GM21367 (cell line): ENCODE measurements at regions not wholly inside any gene's neighbourhood (a gene's known extent, or its start where the extent isn't known, plus 50 kb on each side); places are given as distances from the start of the nearest gene placed in this dataset.

ENCODE experiments used
- ATAC-seq: cut with Tn5 transposase; IDR thresholded peaks from one replicate; pipeline ENCODE4 v1.9.1; 2021; ENCODE audit not compliant: unreplicated experiment

DNA sequence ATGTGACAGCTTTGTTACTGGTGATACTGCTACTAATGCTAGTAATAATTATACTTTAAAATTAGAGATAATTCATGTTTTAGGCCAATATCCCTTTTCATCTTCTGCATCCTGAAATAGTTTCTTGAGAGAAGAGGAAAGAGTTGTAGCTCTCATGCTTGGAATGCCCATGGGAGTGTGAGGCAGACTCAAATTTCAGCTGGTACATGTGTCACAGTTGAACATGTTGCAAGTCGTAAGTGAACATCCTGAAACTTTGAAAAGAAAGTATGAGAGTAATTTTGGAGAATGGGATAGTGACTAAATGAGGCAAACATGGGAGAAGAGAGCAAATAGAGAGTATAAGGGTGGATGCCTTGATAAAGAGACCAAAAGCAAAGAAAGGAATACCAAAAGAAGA is 168.0 kb downstream of the TMTC3 start:
- no peak for ATAC-seq

DNA sequence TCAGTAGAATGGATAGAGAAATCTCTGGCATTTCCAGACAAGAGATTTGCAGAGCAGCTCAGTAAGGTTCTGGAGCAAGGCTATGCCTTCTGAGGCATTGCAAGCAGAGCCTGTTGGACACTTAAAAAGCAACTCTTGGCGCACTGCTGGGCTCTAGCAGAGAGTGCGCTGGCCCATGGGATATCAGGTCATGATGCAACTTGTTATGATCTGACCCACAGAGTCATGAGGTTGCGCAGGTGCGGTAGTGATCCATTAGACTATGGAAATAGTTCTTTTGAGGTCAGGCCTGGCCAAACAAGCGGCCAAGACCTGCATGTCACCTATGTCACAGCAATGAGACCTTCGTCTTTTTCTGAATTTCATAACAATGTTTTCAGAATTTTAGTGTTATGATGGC is 168.6 kb downstream of the TMTC3 start:
- no peak for ATAC-seq

DNA sequence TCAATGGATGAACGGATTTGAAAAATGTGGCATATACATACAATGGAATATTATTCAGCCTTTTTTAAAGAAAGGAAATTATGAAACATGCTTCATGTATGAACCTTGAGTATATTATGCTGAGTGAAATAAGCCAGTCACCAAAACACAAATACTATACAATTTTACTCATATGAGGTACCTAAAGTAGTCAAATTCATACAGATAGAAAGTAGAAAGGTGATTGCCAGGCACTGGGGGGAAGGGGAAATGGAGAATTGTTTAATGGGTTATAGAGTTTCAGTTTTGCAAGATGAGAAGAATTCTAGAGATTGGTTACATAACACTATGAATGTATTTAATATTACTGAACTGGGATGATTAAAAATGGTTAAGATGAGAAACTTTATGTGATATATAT is 171.4 kb downstream of the TMTC3 start:
- ATAC-seq = peak; percentile 45

DNA sequence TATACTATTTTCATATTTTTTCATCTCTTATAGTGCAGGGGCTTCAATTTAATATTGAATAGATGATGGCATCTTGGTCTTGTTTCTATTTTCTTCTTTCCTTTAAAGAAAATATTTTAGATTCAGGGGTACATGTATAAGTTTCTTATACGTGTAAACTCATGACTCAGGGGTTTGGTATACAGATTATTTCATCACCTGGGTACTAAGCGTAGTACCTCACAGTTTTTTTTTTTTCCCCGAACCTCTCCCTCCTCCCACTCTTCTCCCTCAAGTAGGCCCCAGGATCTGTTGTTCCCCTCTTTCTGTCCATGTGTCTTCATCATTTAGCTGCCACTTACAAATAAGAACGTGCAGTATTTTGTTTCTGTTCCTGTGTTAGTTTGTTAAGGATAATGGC is 172.6 kb downstream of the TMTC3 start:
- no peak for ATAC-seq

DNA sequence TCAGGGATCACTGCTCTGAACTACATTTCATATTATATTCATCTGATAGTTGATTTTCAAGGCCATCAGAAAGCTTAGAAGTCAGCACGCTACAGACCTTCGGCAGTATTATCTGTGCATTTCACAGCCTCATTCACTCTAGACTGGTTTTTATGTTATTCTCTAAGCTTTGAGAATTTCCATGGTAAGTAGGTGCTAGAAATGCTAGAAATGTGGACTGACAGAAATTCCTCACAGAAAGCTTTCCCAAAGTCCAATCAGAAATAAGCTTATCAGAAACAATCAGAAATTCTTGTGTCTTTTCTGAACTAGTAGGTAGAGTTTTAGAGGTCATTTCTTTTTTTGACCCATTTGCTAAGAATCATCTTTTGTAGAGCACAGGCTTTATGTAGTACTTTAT is 176.6 kb downstream of the TMTC3 start:
- no peak for ATAC-seq

DNA sequence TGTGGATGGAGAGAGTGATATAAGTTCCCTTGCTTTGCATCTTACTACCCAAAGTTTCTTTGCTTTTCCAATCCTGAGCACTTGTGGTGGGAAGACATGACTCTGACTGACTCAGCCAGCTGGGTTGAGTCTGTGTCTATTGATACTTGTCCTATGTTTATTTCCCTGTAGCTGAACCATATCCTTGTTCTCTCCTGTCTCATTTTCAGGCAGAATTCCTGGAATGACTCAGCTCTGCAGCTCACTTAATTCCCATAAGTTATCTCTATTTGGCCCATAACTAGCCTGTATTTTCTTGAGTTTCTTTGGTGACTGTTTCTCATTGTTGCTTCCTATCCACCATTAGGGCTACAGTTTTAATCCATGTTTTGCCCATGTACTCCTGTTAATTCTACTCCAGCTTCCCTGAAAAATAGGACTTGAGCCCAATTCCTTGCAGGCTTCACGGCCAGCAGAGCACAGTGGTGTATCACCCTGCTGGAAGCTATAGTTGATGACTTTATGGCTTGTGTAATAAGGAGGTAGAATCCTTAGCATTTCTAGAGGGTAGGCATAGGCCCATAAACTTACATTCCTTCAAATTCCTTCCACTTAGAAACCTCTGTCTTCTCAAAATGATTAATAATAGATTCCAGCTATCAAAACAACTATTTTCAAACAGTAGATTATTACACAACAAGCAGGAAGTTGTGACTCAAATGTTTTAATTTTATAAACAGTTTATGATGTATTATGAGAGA is 183.1 kb downstream of the TMTC3 start:
- ATAC-seq = no peak

DNA sequence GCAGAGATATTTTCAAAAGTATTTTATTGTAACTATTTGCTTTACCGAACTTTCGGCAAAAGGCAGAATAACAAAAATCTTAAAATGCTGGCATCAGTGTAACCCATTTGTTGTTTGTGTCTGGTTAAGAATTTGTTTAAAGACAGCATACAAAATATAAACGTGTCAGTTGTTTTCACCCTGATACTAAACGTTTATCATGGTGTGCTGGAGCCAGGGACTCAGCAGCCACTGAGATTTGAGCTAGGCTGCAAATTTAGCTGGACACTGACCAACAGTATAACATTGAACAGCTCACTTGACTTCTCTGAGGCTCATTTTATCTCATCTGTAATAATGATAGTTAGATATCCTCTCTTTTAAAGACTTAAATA is 183.7 kb downstream of the TMTC3 start:
- ATAC-seq = no peak

DNA sequence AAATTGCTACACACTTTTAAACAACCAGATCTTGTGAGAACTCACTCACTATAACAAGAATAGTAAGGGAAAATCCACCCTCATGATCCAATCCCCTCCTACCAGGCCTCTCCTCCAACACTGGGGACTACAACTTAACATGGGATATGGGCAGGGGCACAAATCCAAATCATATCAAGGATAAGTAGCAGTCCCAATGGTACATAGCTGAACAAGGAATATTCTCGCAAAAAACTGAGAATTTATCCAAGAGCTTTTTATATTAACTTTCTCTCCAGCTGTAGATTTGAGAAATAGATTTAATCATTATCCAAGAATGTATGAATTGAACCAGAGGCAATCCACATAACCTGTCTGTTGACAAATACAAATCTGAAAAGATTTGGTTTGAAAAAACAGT is 185.2 kb downstream of the TMTC3 start:
- no peak for ATAC-seq

DNA sequence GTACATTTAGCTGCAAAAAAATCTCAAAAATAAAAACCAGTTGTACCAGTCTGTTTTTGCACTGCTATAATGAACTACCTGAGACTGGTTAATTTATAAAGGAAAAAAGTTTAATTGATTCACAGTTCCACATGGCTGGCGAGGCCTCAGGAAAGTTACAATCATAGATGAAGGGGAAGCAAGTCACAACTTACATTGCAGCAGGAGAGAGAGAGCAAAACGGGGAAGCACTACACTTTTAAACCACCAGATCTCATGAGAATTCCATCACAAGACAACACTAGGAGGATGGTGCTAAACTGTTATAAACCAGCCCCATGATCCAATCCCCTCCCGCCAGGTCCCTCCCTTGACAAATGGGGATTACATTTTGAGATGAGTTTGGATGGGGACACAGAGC is 186.0 kb downstream of the TMTC3 start:
- no peak for ATAC-seq

DNA sequence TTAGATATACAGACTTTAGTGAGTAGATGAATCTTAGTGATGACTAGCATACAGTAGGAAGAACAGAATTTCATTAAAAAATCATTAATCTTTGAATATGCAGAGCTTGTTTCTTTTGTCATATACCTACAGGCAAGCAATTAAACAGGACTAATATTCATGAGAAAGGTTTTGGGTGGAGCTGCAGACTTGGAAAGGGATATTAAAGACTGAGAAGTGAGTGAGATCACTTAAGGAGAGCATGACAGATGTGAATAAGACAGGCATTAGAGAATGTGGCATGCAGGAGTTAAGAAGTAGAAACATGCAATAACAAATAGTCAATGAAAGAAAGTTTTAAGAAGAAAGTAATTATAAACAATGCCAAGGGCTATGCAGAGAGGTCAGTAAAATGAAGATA is 187.7 kb downstream of the TMTC3 start:
- no peak for ATAC-seq

DNA sequence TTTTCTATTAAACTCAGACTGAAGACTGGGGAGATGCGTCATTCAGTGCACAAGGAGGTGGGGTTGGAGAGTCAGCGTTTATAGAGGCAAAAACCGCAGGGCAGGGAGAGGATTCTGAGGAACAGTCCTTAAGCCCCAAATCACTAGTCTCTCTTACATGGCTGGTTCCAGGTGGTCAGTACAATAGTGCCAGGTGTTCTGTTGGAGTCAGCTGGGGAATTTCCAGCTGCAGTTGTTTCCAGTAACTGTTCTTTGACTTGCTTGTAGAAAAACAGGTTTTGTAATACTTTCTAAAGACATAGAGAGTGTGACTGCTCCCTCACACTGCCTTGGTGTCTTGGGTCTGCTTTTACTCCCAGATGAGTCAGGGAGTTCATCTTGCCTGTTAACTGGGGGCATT is 192.2 kb downstream of the TMTC3 start:
- no peak for ATAC-seq

DNA sequence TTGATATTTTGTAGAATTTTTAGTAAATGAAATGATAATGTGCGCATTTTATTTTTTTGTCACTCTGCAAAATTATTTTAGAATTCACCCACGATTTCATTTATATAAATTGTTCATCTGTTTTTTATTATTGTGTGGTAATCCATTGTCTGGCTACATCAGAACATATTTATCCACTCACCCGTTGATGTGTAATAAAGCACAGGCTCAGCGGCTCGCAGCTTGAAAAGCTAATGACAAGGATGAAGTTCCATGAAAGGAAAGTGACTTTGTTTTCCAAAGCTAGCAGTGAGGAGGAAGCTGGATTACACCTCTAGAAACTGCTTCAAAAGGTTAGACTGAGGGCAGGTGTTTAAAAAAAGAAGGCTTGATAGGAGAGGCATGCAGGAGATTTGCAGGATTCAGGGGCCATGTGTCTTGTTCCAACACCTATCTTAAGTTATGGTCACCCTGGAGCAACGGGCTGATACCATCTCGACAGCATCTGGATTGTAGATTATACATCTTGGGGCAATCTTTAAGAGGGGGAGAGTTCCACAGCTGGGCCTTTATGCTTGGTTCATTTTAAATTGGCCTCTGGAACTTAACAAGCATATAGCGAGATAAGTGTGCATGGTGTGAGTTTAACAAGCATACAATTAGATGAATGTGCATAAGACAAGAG is 194.1 kb downstream of the TMTC3 start:
- ATAC-seq = no peak

DNA sequence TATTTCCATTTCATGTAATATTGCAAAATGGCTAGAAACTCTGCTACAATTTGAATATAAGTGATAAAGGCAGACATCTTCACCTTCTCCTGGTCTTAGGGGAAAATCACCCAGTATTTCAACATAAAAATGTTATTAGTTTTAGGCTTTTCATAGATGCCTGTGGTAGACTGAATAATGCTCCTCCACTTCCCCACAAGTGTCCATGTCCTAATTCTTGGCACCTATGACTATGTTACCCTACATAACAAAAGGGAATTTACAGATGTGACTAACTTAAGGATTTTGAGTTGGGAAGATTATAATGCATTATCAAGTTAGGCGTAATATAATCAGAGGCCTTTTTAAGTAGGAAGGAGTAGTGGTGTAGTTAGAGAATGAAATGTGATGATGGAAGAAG is 196.4 kb downstream of the TMTC3 start:
- ATAC-seq = no peak

DNA sequence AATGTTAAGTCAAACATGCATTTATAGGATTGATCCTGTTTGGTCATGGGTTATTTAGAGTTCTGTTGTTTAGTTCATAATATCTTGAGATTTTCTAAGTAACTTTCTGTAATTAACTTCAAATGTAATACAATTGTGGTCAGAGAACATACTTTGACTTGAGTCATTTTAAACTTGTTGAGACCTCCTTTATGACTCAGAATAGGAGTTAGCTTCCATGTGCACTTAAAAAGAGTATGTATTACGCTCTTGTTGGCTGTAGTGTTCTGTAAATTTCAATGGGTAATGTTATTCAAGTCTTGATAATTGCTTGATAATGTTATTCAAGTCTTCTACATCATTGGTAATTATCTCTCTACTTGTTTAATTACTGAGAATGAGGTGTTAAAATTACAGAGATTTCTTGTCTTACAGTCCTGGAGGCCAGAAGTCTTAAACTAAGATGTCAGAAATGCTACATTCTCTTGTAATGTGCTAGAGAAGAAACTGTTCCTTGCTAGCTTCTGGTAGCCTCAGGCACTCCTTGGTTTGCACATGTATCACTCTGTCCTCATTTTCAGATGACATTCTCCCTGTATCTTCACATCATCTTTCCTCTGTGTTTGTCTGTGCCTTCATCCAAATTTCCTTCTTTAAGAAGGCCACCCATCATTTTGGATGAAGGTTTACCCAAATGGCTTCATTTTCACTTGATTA is 197.3 kb downstream of the TMTC3 start:
- ATAC-seq = no peak

DNA sequence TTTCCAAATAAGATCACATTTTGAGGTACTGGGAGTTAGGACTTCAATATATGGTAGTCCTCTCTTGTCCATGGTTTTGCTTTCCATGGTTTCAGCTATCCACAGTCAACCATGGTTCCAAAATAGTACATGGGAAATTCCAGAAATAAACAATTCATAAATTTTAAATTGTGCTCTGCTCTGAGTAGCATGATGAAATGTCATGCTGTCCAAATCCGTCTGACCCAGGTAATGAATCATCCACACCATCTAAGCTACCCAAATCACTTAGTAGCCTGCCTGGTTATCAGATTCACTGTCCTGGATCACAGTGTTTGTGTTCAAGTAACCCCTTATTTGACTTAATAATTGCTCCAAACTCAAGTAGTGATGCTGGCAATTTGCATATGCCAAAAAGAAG is 197.9 kb downstream of the TMTC3 start:
- no peak for ATAC-seq

DNA sequence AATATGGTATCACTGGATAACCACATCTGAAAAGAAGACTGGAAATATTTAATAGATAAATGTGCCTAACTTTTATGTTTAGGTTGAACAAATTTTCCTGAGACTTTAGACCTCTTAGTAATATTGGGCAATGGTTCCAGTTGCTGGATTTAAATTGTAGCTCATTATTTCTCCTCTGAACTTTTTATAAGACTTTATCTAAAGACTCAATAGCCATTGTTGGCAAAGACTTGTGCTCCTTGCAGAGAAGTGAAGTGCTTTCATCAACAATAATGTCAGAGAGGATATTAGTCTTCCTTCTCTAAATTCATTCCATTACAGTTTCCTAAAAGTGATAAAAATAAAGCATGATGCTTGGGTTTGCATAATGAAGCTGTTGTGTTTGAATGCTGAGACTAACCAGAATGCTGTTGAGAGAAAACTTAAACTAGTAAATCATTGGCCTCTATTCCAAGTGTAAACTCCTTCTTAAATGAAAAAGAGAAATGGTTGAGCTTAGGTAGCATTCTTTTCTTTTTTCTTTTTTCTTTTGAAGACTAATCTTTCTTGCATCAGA is 200.2 kb downstream of the TMTC3 start:
- ATAC-seq = no peak

DNA sequence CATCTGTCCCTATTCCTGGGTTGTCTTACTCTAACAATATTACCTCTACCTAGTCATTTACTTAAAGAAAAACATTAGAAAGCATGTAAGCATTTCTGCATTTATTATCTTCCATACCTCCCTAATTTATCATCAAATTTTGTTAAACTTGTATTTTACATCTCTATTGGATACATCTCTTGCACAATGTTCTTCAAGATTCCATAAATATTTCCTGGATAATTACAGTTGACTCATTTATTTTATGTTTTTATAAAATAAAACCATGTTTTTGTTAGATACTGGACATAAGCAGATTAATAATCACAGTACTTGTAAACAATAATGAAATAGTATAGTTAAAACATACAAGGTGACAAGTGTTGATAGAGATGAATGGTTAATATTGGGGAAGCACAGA is 209.0 kb downstream of the TMTC3 start:
- no peak for ATAC-seq

DNA sequence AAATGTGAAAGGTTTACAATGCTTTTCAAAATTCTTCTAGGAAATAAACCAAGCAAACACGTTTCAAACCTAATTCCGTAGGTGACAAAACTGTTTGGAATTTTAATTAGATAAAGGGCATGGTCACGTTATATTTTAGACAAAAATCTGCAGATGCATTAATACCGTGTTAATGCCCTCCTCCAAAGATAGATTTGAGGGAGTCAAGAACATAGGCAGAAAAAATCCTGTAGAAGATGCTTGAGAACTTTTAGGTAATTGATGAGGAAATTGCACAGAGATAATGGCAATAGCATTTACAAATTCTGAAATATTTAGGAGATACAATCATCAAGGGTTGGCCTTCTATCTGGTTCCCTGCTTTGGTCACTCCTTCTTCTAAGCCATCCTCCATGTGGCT is 212.6 kb downstream of the TMTC3 start:
- no peak for ATAC-seq

DNA sequence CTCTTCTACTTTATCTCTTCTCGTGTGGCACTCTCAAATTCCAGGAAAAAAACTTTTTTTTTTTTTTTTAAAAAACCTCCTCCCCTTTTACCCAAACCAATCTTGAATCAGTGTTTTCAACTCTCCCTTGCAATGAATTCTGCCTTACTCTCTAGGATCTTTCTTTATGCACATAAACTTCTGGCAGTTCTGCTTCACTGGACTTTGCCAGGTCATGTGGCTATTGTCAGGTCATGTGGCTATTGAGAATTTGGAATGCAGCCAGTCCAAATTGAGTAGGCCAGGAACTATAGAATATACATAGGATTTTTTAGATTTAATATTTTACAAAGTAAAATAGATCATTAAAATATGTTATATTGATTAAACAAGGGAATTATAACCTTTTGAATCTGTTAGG is 218.2 kb downstream of the TMTC3 start:
- no peak for ATAC-seq

DNA sequence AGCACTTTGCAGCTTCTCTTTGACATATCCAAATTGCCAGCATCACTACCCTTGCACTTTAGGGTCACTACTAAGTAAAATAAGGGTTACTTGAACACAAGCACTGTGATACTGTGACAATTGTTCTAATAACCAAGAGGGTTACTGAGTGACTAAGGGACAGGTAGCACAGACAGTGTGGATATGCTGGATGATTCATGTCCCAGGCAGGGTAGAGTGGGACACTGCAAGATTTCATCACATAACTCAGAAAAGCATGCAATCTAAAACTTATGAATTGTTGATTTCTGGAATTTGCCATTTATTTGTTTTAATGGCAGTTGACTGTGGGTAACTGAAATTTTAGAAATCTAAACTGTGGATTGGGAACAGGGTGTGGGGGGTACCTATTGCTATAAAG is 218.8 kb downstream of the KITLG start:
- ATAC-seq = no peak

DNA sequence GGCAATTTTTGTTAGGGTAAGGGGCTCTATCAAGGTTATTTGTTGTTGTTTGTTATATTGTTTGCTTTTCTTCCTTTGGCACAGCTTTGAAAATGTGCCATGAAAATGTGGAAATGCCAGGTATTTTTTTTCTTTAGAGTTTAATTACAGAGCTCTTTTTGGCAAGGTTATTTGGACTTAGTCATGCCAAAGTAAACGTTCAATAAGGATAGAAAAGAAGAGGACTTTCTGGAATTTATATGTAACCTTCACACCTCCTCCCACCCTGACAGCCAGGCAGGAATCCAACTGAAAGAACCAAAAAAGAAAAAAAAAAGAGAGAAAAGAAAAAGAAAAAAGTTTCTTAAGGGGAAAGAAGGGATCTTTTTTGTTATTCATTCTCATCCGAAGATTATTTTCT is 217.8 kb downstream of the KITLG start:
- ATAC-seq = no peak

DNA sequence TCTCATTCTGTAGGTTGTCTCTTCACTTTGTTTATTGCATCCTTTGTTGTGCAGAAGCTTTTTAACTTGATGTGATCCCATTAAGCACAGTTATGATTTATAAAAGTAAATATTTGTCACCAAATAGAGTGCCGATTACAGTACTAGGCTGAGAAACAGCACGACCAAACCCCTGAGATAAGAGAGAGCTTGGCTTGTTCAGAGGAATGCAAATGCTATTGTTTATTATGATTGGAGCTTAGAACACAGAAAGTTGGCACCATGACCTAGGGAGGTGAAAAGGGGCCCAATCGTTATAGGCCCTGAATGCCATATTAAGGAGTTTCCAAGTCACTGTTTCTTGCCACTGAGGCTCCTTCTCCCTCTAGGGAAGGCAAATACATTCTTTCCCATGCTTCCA is 214.9 kb downstream of the KITLG start:
- no peak for ATAC-seq
